A673 (cell line): ENCODE measurements at regions not wholly inside any gene's neighbourhood (a gene's known extent, or its start where the extent isn't known, plus 50 kb on each side); places are given as distances from the start of the nearest gene placed in this dataset.

Source experiments
- BruUV-seq: library from RNA; stranded (reverse); fragments of 400-500 nt; replicated peaks from 2 replicates; lab custom pipeline; 2021; lab: Mats Ljungman, UMichigan
- CTCF ChIA-PET: fragments of 300-600 bp; sonication (Branson Sonifier 250); formaldehyde crosslinking; loops from one replicate; lab custom pipeline; 2022; ENCODE audit warnings: antibody characterized with exemption; lab: Charles Lee
- POLR2A ChIA-PET: fragments of 300-600 bp; sonication (Branson Sonifier 250); formaldehyde crosslinking; loops from one replicate; lab custom pipeline; 2022; ENCODE audit warnings: antibody characterized with exemption; ENCODE audit not compliant: low non-redundant PET; lab: Charles Lee
- DNase-seq: peaks from one replicate; pipeline ENCODE4 v3.0.0-alpha.2; 2015; ENCODE audit warnings: low spot score
- H3K27ac ChIP-seq: fragments of 200-600 bp; sonication (generic); 2 replicates; pipeline ENCODE4 v1.5.1; 2016; ENCODE audit warnings: mixed run types, low read depth, mild to moderate bottlenecking, mixed read lengths, antibody characterized with exemption, low read length; ENCODE audit not compliant: poor library complexity, severe bottlenecking
- H3K27me3 ChIP-seq: fragments of 200-600 bp; sonication (generic); replicated peaks from 2 replicates; pipeline ENCODE4 v1.6.1; 2017; ENCODE audit warnings: mixed run types, low read depth, mild to moderate bottlenecking, mixed read lengths, antibody characterized with exemption, low read length; ENCODE audit not compliant: insufficient read depth, poor library complexity
- H3K36me3 ChIP-seq: fragments of 200-600 bp; sonication (generic); 2 replicates; pipeline ENCODE4 v1.6.1; 2016; ENCODE audit warnings: mixed run types, mild to moderate bottlenecking, mixed read lengths, antibody characterized with exemption, low read length; ENCODE audit not compliant: insufficient read depth, poor library complexity, severe bottlenecking
- H3K4me1 ChIP-seq: fragments of 200-600 bp; sonication (generic); 2 replicates; pipeline ENCODE4 v1.6.1; 2017; ENCODE audit warnings: mixed run types, mild to moderate bottlenecking, mixed read lengths, antibody characterized with exemption, low read length; ENCODE audit not compliant: insufficient read depth, poor library complexity, severe bottlenecking
- H3K4me3 ChIP-seq: fragments of 200-600 bp; sonication (generic); 2 replicates; pipeline ENCODE4 v1.5.1; 2016; ENCODE audit warnings: low read depth, mixed run types, mild to moderate bottlenecking, mixed read lengths, low read length; ENCODE audit not compliant: poor library complexity, severe bottlenecking
- H3K9me3 ChIP-seq: fragments of 200-600 bp; sonication (generic); 2 replicates; pipeline ENCODE4 v1.6.1; 2016; ENCODE audit warnings: mixed run types, low read depth, mild to moderate bottlenecking, mixed read lengths, antibody characterized with exemption, low read length; ENCODE audit not compliant: poor library complexity, severe bottlenecking
- CTCF ChIP-seq: fragments of 300-800, 200-600 bp; sonication (generic); conservative IDR thresholded peaks from 2 replicates; pipeline ENCODE4 v1.5.1; 2017; ENCODE audit warnings: low read depth, mild to moderate bottlenecking, antibody characterized with exemption, low read length, moderate library complexity, mixed read lengths
- EZH2 ChIP-seq: fragments of 200-600 bp; sonication (generic); IDR thresholded peaks from 2 replicates; pipeline ENCODE4 v1.6.1; 2017; ENCODE audit warnings: borderline replicate concordance, low read depth, mild to moderate bottlenecking, mixed read lengths, antibody characterized with exemption, low read length; ENCODE audit not compliant: poor library complexity, severe bottlenecking
- intact Hi-C: fragments of 100-400 bp; cut with micrococcal nuclease; formaldehyde crosslinking; loops from one replicate; pipeline ENCODE4 v1.10.0; 2022; ENCODE audit not compliant: unreplicated experiment

DNA sequence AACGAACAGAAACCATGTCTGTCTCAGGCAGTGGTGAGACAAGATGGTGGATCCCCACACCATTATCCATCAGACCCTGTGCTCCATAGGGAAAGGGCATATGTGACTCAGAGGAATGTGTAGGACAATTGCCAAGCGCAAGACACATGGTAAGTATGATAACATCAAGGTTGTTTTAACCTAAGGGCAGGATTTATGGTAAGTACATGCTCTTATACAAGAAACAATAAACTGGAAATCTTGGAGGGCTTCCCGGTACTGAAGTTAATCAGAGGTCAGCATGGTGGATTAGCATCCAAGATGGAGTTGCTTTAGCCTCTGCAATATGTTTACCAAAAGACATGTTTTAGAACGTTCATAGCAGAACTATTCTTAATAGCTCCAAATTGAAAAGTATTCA is 355.0 kb downstream of the PPP1R2C start:
- Histone ChIP-seq H3K9me3 (no peaks in the 10 kb centered on the region), H3K4me1 (no peaks in the 10 kb centered on the region), H3K27ac (no peak overlapping the region), H3K36me3 (no peaks in the 10 kb centered on the region), H3K4me3 (no peak overlapping the region), H3K27me3 (no peaks in the 10 kb centered on the region)
- no TSS peak for BruUV-seq
- DNase-seq: no peak
- intact Hi-C loops: no loop called here
- CTCF ChIA-PET: no interaction called here
- TF ChIP-seq EZH2 (no peak), CTCF (no peak)
- POLR2A ChIA-PET: no interaction called here

DNA sequence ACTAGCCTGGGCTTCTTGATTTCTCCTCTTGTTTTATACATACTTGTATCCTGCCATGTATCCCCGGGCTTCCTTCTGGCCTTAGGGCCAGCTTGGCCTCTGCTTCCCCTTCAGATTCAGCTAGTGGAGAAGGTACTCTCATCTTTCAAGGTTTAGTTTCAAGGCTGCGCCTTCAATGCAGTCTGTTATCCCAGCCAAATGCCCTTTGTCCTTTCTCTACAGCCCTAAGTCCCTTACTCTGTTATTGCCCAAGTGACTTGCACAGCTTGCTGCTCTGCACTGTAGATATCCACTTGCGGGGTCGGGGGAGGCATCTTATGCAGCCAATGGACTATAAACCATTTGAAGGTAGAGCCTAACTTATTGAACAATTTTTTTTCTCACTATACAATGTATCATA is 357.5 kb downstream of the PPP1R2C start:
- ChIA-PET POLR2A (no interaction called here), CTCF (no interaction called here)
- intact Hi-C loops: no loop called here
- H3K27me3 ChIP-seq: no peaks in the 10 kb centered on the region
- BruUV-seq: no TSS peak
- no peak overlapping the region for H3K4me3 ChIP-seq
- DNase-seq: no peak
- no peaks in the 10 kb centered on the region for H3K9me3 ChIP-seq
- TF ChIP-seq CTCF (no peak), EZH2 (no peak)
- no peaks in the 10 kb centered on the region for H3K4me1 ChIP-seq
- H3K27ac ChIP-seq: no peak overlapping the region
- no peaks in the 10 kb centered on the region for H3K36me3 ChIP-seq

- H3K4me1 ChIP-seq: no peaks in the 10 kb centered on the region
- H3K9me3 ChIP-seq: peaks cover 5% of the 10 kb centered on the region
- DNase-seq: no peak
- ChIA-PET POLR2A (no interaction called here), CTCF (no interaction called here)
- TF ChIP-seq CTCF: no peak
- no peak for TF ChIP-seq EZH2
- no peak overlapping the region for H3K4me3 ChIP-seq
- no peaks in the 10 kb centered on the region for H3K27me3 ChIP-seq
- H3K27ac ChIP-seq: no peak overlapping the region
- intact Hi-C loops: no loop called here
- no TSS peak for BruUV-seq
- H3K36me3 ChIP-seq: no peaks in the 10 kb centered on the region
Measured at GRCh38 chrX:42415636-42416035, 362.3 kb downstream of the PPP1R2C start.
